K562 (cell line): ENCODE measurements at regions not wholly inside any gene's neighbourhood (a gene's known extent, or its start where the extent isn't known, plus 50 kb on each side); places are given as distances from the start of the nearest gene placed in this dataset.

Experiments
- ATAC-seq: fragments of 200-7000 bp; cut with Tn5 transposase; 3 replicates; pipeline ENCODE4 v1.9.1; 2020; ENCODE audit warnings: moderate library complexity
- BruUV-seq: library from RNA; stranded (reverse); fragments of 400-500 nt; replicated peaks from 2 replicates; lab custom pipeline; 2021; lab: Mats Ljungman, UMichigan
- CTCF ChIA-PET: fragments of 300-600 bp; formaldehyde crosslinking; extraction: SDS; loops from one replicate; lab custom pipeline; 2021; ENCODE audit warnings: low intra/inter-chr PET ratio; lab: Yijun Ruan, JAX
- POLR2A ChIA-PET: fragments of 300-600, 350-650 bp; sonication (Branson Sonifier 250); formaldehyde crosslinking; extraction: SDS; loops from one replicate; lab custom pipeline; 2021; ENCODE audit warnings: antibody characterized with exemption, inconsistent platforms; lab: Yijun Ruan, JAX
- DNase-seq, 4 experiments: peaks; one replicate each; pipeline versions ENCODE4 v3.0.0 to v3.0.0-alpha.2; 2011 to 2018; ENCODE audit warnings: low spot score in 3 of 4, mixed read lengths in 3 of 4; ENCODE audit errors: extremely low read depth in 1 of 4
- FAIRE-seq: peaks from 2 replicates; lab custom pipeline; 2011; peaks lifted over from hg19 to GRCh38; lab: Jason Lieb, UNC
- H2AFZ ChIP-seq: 2 replicates; pipeline ENCODE4 v1.6.0; 2011; ENCODE audit warnings: low read depth, low read length, control low read depth, inconsistent platforms
- H3K27ac ChIP-seq: fragments of 200-600 bp; 3 replicates; pipeline ENCODE4 v1.8.0; 2011; ENCODE audit warnings: low read depth, mild to moderate bottlenecking, control low read depth, inconsistent platforms, low read length, moderate library complexity, mixed read lengths; ENCODE audit errors: extremely low read depth
- H3K27me3 ChIP-seq, 2 experiments: fragments of 300-600 bp in 1 of 2; 2 replicates in 1 of 2; 3 replicates in 1 of 2; pipeline versions ENCODE4 v1.6.0 to v1.8.0; 2011; ENCODE audit warnings: inconsistent platforms in 2 of 2, low read length in 2 of 2, mild to moderate bottlenecking in 1 of 2, mixed read lengths in 1 of 2, moderate library complexity in 1 of 2; ENCODE audit not compliant: control insufficient read depth in 2 of 2, insufficient read depth in 2 of 2
- H3K36me3 ChIP-seq: fragments of 300-600 bp; 3 replicates; pipeline ENCODE4 v1.8.0; 2011; ENCODE audit warnings: mild to moderate bottlenecking, low read length, inconsistent platforms; ENCODE audit not compliant: control insufficient read depth, insufficient read depth
- H3K4me1 ChIP-seq, 2 experiments: fragments of 200-600 bp in 1 of 2; replicated peaks in 1 of 2; 2 replicates in 1 of 2; 3 replicates in 1 of 2; pipeline versions ENCODE4 v1.5.1 to v1.8.0; 2011; ENCODE audit warnings: inconsistent platforms in 2 of 2, low read length in 2 of 2, mild to moderate bottlenecking in 1 of 2, mixed read lengths in 1 of 2, moderate library complexity in 1 of 2; ENCODE audit not compliant: control insufficient read depth in 2 of 2, insufficient read depth in 2 of 2
- H3K4me2 ChIP-seq: 2 replicates; pipeline ENCODE4 v1.6.1; 2011; ENCODE audit warnings: low read length, control low read depth, inconsistent platforms, mixed read lengths; ENCODE audit not compliant: insufficient read depth
- H3K4me3 ChIP-seq: fragments of 200-600 bp; sonication (generic), shearing (Covaris generic); 2 replicates; pipeline ENCODE4 v1.5.1; 2016; ENCODE audit warnings: control low read depth, inconsistent platforms
- H3K79me2 ChIP-seq: fragments of 200-600 bp; 3 replicates; pipeline ENCODE4 v1.8.0; 2011; ENCODE audit warnings: low read length, inconsistent platforms; ENCODE audit not compliant: control insufficient read depth, insufficient read depth
- H3K9ac ChIP-seq, 2 experiments: 2 replicates each; pipeline versions ENCODE4 v1.6.0 to v1.6.1; 2011; ENCODE audit warnings: low read depth in 2 of 2, low read length in 2 of 2, control low read depth in 1 of 2, inconsistent platforms in 1 of 2, mild to moderate bottlenecking in 1 of 2, mixed read lengths in 1 of 2; ENCODE audit not compliant: insufficient read depth in 1 of 2
- H3K9me1 ChIP-seq: one replicate; pipeline ENCODE4 v1.6.0; 2011; ENCODE audit warnings: inconsistent platforms, mild to moderate bottlenecking, low read length, moderate library complexity; ENCODE audit not compliant: control insufficient read depth, insufficient read depth
- H3K9me3 ChIP-seq: replicated peaks from 2 replicates; pipeline ENCODE4 v1.5.1; 2011; ENCODE audit warnings: low read depth, low read length, inconsistent platforms; ENCODE audit not compliant: control insufficient read depth, insufficient read depth
- H4K20me1 ChIP-seq: replicated peaks from 2 replicates; pipeline ENCODE4 v1.6.1; 2011; ENCODE audit warnings: low read length, inconsistent platforms, mixed read lengths; ENCODE audit not compliant: control insufficient read depth, insufficient read depth
- AFF1 ChIP-seq, 2 experiments: fragments of 450-650 bp; IDR thresholded peaks; 2 replicates each; pipeline ENCODE4 v1.6.1; 2018; ENCODE audit warnings: mild to moderate bottlenecking in 2 of 2, low read depth in 1 of 2; ENCODE audit not compliant: partially characterized antibody in 2 of 2
- CEBPB ChIP-seq: fragments of 450-650 bp; IDR thresholded peaks from 2 replicates; pipeline ENCODE4 v1.6.1; 2016; ENCODE audit warnings: missing genetic modification characterization, missing compliant biosample characterization
- CEBPZ ChIP-seq: fragments of 150-350 bp; IDR thresholded peaks from 2 replicates; pipeline ENCODE4 v1.6.1; 2014; ENCODE audit warnings: low read depth, mild to moderate bottlenecking, low read length, borderline replicate concordance
- FOXJ3 ChIP-seq: sonication (generic); formaldehyde crosslinking; IDR thresholded peaks from 2 replicates; pipeline ENCODE4 v1.4.0; 2020; ENCODE audit warnings: mild to moderate bottlenecking, missing genetic modification reagents
- GTF2E2 ChIP-seq: fragments of 200-800 bp; sonication (Bioruptor generic); IDR thresholded peaks from 2 replicates; pipeline ENCODE4 v1.6.1; 2016; ENCODE audit warnings: missing genetic modification characterization, missing compliant biosample characterization
- HNRNPL ChIP-seq: fragments of 200-400 bp; formaldehyde crosslinking; IDR thresholded peaks from 2 replicates; pipeline ENCODE4 v1.6.1; 2017; ENCODE audit warnings: low read depth, mild to moderate bottlenecking, low read length
- NEUROD1 ChIP-seq: fragments of 150-350 bp; IDR thresholded peaks from 2 replicates; pipeline ENCODE4 v1.6.1; 2014; ENCODE audit warnings: borderline replicate concordance, low read length, low read depth; ENCODE audit not compliant: partially characterized antibody
- NR2C1 ChIP-seq, 2 experiments: fragments of 450-650 bp; IDR thresholded peaks; 2 replicates each; pipeline ENCODE4 v1.6.1; 2017; ENCODE audit warnings: mild to moderate bottlenecking in 2 of 2, antibody characterized with exemption in 1 of 2, inconsistent platforms in 1 of 2, missing compliant biosample characterization in 1 of 2, missing genetic modification characterization in 1 of 2
- NUFIP1 ChIP-seq: fragments of 450-650 bp; IDR thresholded peaks from 2 replicates; pipeline ENCODE4 v1.6.1; 2018; ENCODE audit not compliant: partially characterized antibody
- PRDM10 ChIP-seq: fragments of 450-650 bp; IDR thresholded peaks from 2 replicates; pipeline ENCODE4 v1.6.1; 2018; ENCODE audit not compliant: partially characterized antibody
- TRIM28 ChIP-seq: fragments of 450-650 bp; IDR thresholded peaks from 2 replicates; pipeline ENCODE4 v1.6.1; 2017
- ZNF324 ChIP-seq: fragments of 250-450 bp; sonication (Bioruptor Pico); IDR thresholded peaks from 2 replicates; pipeline ENCODE4 v1.4.0; 2020; ENCODE audit warnings: mild to moderate bottlenecking
- WGBS: fragments of 100-300 bp; shearing (Covaris generic); methylation state at CpG from one replicate; pipeline ENCODE4 v1.1.6; 2016; ENCODE audit warnings: low coverage, mixed read lengths; ENCODE audit not compliant: insufficient coverage; ENCODE audit errors: missing lambda C conversion rate; 5-methylcytosine and 5-hydroxymethylcytosine counted together
- in situ Hi-C: fragments of 300-500 bp; cut with MboI; formaldehyde crosslinking; loops from 4 replicates; pipeline ENCODE4 v1.15.0; 2018; ENCODE audit warnings: inconsistent platforms, mixed read lengths
- intact Hi-C: fragments of 100-400 bp; cut with micrococcal nuclease; formaldehyde crosslinking; loops from 2 replicates; pipeline ENCODE4 v1.14.2; 2022

GRCh38 chr10:131764929-131765328 lies 135.9 kb upstream of the PPP2R2D start:
- Histone ChIP-seq H3K79me2 (no peaks in the 10 kb centered on the region), H3K9me3 (no peaks in the 10 kb centered on the region), H3K4me2 (no peak overlapping the region), H3K27me3 (peaks cover 2 to 45% of the 10 kb centered on the region in 2 experiments; a peak in 3 of 5 replicates), H3K4me3 (no peak overlapping the region), H4K20me1 (no peaks in the 10 kb centered on the region), H2AFZ (no peak overlapping the region), H3K36me3 (no peaks in the 10 kb centered on the region), H3K4me1 (no peaks in the 10 kb centered on the region), H3K27ac (no peak overlapping the region), H3K9ac (no peak overlapping the region), H3K9me1 (no peaks in the 10 kb centered on the region)
- no TSS peak for BruUV-seq
- ATAC-seq (no peak), DNase-seq (no peak), FAIRE-seq (no peak)
- 0% methylated on average over 8 of the region's 9 CpGs for WGBS
- in situ Hi-C loops = no loop called here
- CTCF ChIA-PET = no interaction called here
- POLR2A ChIA-PET = no interaction called here
- intact Hi-C loops = no loop called here
- no peak for TF ChIP-seq FOXJ3 (CRISPR knock-in tag)
- TF ChIP-seq PRDM10 = no peak
- TF ChIP-seq AFF1 (IDR thresholded peaks at IDR 0.05; ENCODE audit: low read depth in 1 of 2, partially characterized antibody in 2 of 2) = no peak
- no peak for TF ChIP-seq GTF2E2 (tag)
- TF ChIP-seq NR2C1 (IDR thresholded peaks at IDR 0.05) = no peak
- no peak for TF ChIP-seq NR2C1 (tag; IDR thresholded peaks at IDR 0.05)
- TF ChIP-seq CEBPZ = no peak
- no peak for TF ChIP-seq TRIM28
- TF ChIP-seq NEUROD1 = no peak
- TF ChIP-seq CEBPB (tag) = no peak
- no peak for TF ChIP-seq HNRNPL
- no peak for TF ChIP-seq ZNF324 (CRISPR knock-in tag)
- TF ChIP-seq NUFIP1 = no peak
